ENCODE measurements at regions not wholly inside any gene's neighbourhood (a gene's known extent, or its start where the extent isn't known, plus 50 kb on each side); places are given as distances from the start of the nearest gene placed in this dataset.
"Not testable (repeated sequence)": the region's sequence is repeated elsewhere in the genome, so short reads cannot be mapped to it uniquely, and the experiment has no call there.

DNA sequence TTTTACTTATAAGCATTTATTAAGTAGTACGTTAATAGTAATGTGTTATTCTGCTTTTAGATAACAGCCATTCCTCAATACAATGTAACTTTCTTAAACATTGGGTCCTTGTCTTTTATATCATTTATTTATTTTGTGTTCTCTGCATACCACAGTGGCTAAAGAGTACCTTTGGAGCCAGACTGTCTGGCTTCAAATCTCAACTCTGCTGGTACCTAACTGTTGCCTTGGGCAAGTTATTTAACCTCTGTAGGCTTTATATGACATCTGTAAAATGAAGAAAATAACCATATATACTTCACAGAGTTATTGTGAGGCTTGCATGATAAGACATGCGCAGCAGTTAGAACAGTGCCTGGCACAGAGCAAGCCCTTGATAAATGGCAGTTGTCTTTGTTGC is 397.6 kb downstream of the MDFIC start:
- Mint-ChIP-seq H3K4me1 (no peaks in the 10 kb centered on the region), H3K27ac (no peak overlapping the region), H3K4me3 (no peak overlapping the region), H3K27me3 (peaks cover 5% of the 10 kb centered on the region), H3K36me3 (no peaks in the 10 kb centered on the region), H3K9me3 (no peaks in the 10 kb centered on the region)
- ATAC-seq (ENCODE audit: low read depth) (no peak), DNase-seq (ENCODE audit: low spot score in 2 of 2) (no peak)

DNA sequence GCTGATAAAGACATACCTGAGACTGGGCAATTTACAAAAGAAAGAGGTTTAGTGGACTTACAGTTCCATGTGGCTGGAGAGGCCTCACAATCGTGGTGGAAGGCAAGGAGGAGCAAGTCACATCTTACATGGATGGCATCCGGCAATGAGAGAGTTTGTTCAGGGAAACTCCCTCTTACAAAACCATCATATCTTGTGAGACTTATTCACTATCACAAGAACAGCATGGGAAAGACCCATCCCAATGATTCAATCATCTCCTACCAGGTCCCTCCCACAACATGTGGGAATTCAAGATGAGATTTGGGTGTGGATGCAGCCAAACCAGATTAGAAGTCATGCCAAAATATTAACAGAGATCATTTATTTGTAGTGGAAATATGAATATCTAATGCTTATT is 388.4 kb downstream of the MDFIC start:
- not testable (repeated sequence) for DNase-seq (ENCODE audit: low spot score in 2 of 2); H3K27ac Mint-ChIP-seq

DNA sequence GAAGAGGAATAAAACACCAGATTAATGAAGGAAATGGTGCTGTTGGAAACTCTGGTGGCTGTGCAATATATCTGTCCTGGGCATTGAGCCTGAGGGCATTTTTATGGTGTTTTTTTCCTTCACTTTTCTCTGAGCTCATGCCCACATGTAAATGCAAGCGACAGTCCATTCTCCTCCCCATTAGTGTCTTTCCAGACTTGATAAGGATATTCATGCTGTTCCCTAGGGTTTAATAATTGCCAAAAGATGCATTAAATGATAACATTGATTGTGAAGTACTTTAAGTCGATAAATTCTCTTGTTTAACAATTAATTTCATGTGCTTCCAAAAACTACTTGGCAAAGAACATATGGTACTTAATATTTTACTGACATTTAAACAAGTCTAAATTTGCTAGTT is 384.7 kb downstream of the MDFIC start:
- no peak overlapping the region for H3K4me3 Mint-ChIP-seq
- peaks cover 8% of the 10 kb centered on the region for H3K27me3 Mint-ChIP-seq
- H3K27ac Mint-ChIP-seq: no peak overlapping the region
- no peaks in the 10 kb centered on the region for H3K36me3 Mint-ChIP-seq
- no peak for ATAC-seq (ENCODE audit: low read depth)
- no peaks in the 10 kb centered on the region for H3K9me3 Mint-ChIP-seq
- peaks cover 2% of the 10 kb centered on the region for H3K4me1 Mint-ChIP-seq
- DNase-seq (ENCODE audit: low spot score in 2 of 2): no peak

More for the DNA sequence above, 388.4 kb downstream of the MDFIC start:
- not testable (repeated sequence) for ATAC-seq (ENCODE audit: low read depth); H3K4me1 Mint-ChIP-seq; H3K36me3 Mint-ChIP-seq; H3K27me3 Mint-ChIP-seq; H3K4me3 Mint-ChIP-seq; H3K9me3 Mint-ChIP-seq

DNA sequence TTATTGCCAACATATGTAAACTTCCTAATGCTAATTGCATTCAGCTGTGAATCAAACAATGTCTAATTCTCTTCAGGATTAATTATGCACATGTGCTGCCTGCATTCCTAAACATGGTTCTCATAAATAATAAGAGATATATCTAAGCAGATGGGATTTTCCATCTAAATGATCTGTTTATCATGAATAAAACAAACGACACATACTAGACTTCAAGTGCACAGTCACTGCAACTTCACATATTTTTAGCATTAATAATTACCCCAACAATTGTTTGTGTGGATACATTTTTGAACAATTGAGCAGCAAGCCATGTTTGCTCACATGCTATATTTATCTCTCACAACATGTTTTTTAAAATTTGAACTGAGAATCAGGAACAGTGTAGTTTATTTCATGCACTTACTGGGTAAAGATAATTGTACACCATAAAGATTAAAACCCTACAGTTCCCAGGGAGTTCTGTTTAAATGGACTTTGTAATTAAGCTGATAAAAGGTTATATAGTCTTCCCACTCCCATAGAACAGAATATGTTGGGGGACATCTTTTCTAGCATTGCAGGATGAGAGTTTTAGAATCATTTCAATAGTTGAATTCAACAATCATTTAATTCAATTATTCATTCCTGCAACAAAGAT is 378.5 kb downstream of the MDFIC start:
- DNase-seq (ENCODE audit: low spot score in 2 of 2) (no peak), ATAC-seq (ENCODE audit: low read depth) (no peak)
- Mint-ChIP-seq H3K27me3 (peaks cover 6% of the 10 kb centered on the region), H3K36me3 (no peaks in the 10 kb centered on the region), H3K4me1 (no peaks in the 10 kb centered on the region), H3K27ac (no peak overlapping the region), H3K9me3 (peaks cover 3% of the 10 kb centered on the region), H3K4me3 (no peak overlapping the region)

DNA sequence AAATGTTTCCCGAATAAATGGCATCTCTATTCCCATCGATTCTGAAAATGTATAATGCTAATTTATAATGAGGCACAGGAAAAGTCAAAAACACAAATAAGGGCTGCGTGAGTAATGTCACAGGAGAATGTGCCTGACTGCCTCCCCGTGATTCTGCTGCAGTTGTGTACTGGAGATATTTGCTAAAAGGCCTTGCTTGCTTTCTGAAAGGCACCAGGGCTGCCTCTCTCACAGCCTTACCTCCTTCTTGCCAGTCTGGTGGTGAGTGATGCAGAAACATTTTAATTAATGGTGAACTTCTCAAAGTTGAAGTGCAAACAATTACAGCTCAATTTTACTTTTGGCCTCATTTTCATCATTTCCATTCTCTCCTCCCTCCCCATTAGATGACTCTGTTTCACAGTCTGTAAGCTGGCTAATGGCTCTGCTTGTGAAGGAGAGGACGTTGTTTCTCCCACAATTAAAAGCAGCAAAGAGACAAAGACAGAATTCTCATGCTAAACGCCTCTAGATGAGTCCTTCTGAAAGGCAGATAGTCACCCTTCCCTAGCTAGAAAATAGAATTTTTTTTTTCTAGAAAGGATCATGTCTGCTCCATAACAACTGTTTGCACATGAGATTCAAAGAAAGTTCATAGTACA is 377.6 kb downstream of the MDFIC start:
- DNase-seq (ENCODE audit: low spot score in 2 of 2) (no peak), ATAC-seq (ENCODE audit: low read depth) (no peak)
- Mint-ChIP-seq H3K9me3 (peaks cover 3% of the 10 kb centered on the region), H3K36me3 (no peaks in the 10 kb centered on the region), H3K4me3 (no peak overlapping the region), H3K27me3 (peaks cover 6% of the 10 kb centered on the region), H3K4me1 (no peaks in the 10 kb centered on the region), H3K27ac (no peak overlapping the region)

DNA sequence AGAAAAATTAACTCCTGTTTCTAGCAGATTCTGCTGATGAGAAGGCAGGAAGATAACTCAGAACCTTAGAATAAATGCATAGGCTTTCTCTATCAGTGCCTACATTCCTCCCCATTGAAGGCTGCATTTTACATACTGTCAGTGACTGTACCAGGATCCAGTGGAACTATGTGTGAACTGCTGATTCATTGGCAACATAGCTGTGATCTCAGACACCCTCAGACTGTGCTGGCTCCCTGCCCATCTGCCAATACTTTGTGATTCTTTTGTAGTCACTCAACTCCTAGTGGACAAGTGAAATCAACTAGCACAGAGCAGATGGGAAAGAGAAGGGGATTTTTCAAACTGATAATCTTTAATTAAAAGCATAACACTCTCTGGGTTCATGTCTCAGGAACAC is 375.8 kb downstream of the MDFIC start:
- Mint-ChIP-seq H3K4me3 (no peak overlapping the region), H3K27ac (no peak overlapping the region), H3K36me3 (no peaks in the 10 kb centered on the region), H3K9me3 (peaks cover 3% of the 10 kb centered on the region), H3K27me3 (no peaks in the 10 kb centered on the region), H3K4me1 (no peaks in the 10 kb centered on the region)
- DNase-seq (ENCODE audit: low spot score in 2 of 2) (no peak), ATAC-seq (ENCODE audit: low read depth) (no peak)

DNA sequence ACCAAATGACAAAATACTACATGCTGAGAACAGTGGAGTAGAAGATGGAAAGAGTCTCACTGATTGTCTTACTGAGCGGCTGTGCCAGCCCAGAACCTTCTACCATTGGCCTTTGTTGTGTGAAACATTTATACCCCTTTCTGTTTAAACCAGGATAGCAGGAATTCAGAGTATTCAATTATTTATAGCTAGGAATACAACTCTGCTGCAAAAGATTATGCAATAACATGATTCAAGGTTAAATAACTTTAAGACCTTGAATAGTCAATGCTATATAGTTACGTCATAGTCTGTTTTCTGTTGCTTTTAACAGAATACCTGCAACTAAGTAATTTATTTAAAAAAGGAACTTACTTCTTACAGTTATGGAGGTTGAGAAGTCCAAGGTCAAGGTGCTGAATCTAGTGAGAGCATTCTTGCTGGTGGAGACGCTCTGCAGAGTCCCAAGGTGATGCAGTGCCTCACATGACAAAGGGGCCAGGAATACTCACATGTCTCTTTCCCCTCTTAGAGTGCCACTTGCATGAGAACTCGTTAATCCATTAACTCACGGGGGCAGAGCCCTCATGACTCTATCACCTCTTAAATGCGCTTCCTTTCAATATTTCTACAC is 371.8 kb downstream of the MDFIC start:
- no peak for DNase-seq (ENCODE audit: low spot score in 2 of 2)
- no peak for ATAC-seq (ENCODE audit: low read depth)
- Mint-ChIP-seq H3K9me3 (peaks cover 3% of the 10 kb centered on the region), H3K4me3 (no peak overlapping the region), H3K36me3 (no peaks in the 10 kb centered on the region), H3K27ac (no peak overlapping the region), H3K27me3 (peaks cover 1% of the 10 kb centered on the region), H3K4me1 (no peaks in the 10 kb centered on the region)

DNA sequence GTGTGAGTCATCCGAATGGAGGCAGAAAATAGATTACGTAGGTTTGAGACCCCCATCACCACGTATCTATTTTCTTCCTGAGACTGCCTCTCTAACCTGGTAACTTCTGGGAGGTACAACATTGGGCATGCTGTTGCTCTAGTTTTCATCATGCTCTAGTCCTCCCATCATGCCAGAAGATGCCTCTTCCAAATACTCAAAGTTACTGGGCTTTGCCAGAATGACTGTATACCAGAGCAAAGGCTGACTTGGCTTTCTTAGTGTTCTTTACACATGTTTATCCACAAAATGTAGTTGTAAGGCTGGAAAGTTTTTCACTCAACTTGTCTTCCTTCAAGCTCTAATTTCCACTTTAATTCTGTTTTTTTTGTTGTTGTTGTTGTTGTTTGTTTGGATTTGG is 370.5 kb downstream of the MDFIC start:
- Mint-ChIP-seq H3K27ac (no peak overlapping the region), H3K36me3 (no peaks in the 10 kb centered on the region), H3K27me3 (peaks cover 4% of the 10 kb centered on the region), H3K9me3 (peaks cover 3% of the 10 kb centered on the region), H3K4me3 (no peak overlapping the region), H3K4me1 (peaks cover 2% of the 10 kb centered on the region)
- no peak for ATAC-seq (ENCODE audit: low read depth)
- no peak for DNase-seq (ENCODE audit: low spot score in 2 of 2)

DNA sequence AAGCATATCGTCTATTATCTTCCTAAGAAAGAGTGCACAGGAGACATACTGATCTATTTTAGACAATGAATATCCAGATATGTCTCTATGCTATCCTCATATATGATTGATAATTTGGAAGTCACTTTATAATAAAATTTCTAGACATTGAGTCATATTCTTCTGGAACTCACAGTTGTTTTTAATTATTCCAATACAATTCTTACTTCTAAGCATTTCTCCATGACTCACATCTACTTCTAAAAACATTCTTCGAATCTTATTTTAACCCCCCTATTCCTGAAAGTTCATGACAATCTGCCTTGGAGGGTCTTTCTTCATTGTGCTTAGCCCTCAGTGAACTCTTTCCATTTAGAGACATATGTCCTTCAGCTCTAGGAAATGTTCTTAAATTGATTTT is 368.1 kb downstream of the MDFIC start:
- H3K27ac Mint-ChIP-seq: no peak overlapping the region
- H3K27me3 Mint-ChIP-seq: peaks cover 4% of the 10 kb centered on the region
- H3K9me3 Mint-ChIP-seq: no peaks in the 10 kb centered on the region

DNA sequence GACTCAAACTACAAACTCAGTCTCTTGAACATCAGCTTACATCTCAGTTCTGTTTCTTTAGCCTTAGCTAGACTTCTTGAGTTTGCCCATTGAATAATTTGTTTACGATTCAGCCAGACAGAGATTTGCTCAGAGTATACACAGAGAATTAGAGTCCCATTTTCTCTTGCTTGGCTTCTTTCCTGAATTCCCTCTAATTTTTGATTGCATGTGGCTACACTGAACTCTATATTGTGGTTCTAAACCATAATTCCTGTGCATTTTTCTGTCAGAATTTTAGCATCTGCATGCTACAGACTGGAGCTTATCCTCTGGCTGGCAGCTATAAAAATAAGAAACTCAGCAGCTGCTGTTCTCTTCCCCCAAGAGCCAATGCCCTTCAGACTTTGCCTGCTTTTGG is 354.9 kb downstream of the MDFIC start:
- H3K4me3 Mint-ChIP-seq: no peak overlapping the region
- no peaks in the 10 kb centered on the region for H3K36me3 Mint-ChIP-seq
- peaks cover 7% of the 10 kb centered on the region for H3K9me3 Mint-ChIP-seq
- ATAC-seq (ENCODE audit: low read depth) (no peak), DNase-seq (ENCODE audit: low spot score in 2 of 2) (no peak)
- H3K4me1 Mint-ChIP-seq: no peaks in the 10 kb centered on the region
- H3K27ac Mint-ChIP-seq: no peak overlapping the region
- peaks cover 9% of the 10 kb centered on the region for H3K27me3 Mint-ChIP-seq

More for the DNA sequence above, 368.1 kb downstream of the MDFIC start:
- H3K4me1 Mint-ChIP-seq: peaks cover 2% of the 10 kb centered on the region
- H3K36me3 Mint-ChIP-seq: no peaks in the 10 kb centered on the region
- no peak overlapping the region for H3K4me3 Mint-ChIP-seq
- ATAC-seq (ENCODE audit: low read depth) (no peak), DNase-seq (ENCODE audit: low spot score in 2 of 2) (no peak)

DNA sequence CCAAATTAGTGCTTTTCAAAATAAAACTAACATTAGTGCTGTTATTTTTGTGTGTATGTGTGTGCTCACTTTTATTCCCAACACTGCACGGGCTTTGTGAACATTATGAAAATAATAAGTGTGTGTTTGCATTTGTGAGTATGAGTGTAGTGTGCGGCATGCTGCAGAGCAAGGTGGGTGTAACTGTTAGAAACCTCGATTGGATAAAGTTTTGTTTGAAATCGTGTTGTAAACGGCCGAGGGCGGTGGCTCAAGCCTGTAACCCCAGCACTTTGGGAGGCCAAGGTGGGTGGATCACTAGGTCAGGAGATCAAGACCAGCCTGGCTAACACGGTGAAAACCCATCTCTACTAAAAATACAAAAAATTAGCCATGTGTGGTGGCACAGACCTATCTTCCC is 352.0 kb downstream of the MDFIC start:
- not testable (repeated sequence) for H3K27me3 Mint-ChIP-seq; DNase-seq (ENCODE audit: low spot score in 2 of 2); ATAC-seq (ENCODE audit: low read depth); H3K27ac Mint-ChIP-seq; H3K4me3 Mint-ChIP-seq; H3K4me1 Mint-ChIP-seq; H3K36me3 Mint-ChIP-seq; H3K9me3 Mint-ChIP-seq

DNA sequence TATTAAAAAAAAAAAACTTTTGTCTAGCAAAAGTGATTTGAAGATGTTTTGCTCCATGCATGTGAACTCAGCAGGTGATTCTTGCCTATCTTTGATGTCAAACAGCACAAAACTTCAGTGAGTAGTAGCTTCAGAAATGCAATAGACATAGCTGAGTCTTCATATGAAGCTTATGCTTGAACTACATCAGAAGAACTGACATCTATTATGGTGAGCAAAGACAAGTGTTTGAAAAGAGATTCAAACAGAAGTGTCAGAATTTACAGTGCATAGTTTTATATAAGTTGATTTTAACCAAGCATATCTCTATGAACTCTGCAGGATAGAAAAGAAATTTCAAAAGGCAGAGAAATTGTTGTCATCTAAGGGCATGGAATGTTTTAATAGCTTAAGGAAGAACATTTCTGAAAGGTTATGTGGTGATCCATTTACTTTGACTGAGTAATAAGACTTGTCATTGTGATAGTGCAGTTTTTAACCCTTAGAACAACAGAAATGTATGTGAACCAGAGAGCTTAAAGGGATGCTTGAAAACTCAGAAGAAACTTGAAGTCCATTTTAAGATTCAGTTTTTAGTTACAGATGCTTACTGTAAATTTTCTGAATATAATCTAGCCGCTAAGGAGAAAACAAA is 351.4 kb downstream of the MDFIC start:
- Mint-ChIP-seq H3K36me3 (no peaks in the 10 kb centered on the region), H3K4me3 (no peak overlapping the region), H3K9me3 (peaks cover 7% of the 10 kb centered on the region), H3K27ac (no peak overlapping the region), H3K4me1 (no peaks in the 10 kb centered on the region), H3K27me3 (peaks cover 9% of the 10 kb centered on the region)
- DNase-seq (ENCODE audit: low spot score in 2 of 2) (no peak), ATAC-seq (ENCODE audit: low read depth) (no peak)

DNA sequence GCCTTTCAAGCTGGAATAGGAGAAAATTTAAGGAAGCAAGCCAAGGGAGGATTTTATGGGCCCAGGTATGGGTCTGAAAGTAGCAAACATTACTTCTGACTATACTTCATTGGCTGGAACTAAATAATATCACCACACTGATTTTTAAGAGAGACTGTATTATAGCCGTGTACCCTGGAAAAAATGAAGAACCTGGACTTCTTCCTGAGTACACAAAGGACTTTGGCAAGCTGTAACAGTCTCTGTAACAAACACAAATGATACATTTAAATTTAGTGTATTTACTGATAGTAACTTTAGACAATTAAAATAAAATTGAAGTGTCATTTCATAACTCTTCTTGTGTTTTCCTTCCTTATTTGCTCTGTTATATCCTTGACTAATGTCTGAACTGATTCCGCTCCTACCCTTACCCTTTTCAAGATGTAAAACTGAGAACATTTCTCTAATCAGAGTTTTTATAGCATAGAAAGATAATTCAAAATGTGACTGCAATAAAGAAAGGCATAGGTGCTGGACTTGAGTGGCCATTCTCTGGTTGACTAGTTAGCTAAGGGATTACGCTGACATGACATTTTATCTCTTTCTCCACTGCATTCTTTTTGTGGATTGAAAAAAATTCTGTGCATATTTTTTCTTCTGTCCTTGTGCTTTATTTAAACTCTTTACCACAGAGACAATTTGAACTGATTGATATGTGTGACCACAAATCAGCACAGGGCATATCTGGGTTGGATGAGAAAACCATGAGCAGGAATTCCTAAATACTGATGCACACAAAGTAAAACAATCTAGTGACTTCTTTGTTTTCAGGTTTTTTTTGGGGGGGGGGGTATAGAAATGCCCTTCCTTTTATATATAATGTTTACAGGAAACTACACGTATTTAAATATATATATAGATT is 349.7 kb downstream of the MDFIC start:
- H3K27ac Mint-ChIP-seq: no peak overlapping the region
- H3K9me3 Mint-ChIP-seq: peaks cover 4% of the 10 kb centered on the region
- no peaks in the 10 kb centered on the region for H3K36me3 Mint-ChIP-seq
- DNase-seq (ENCODE audit: low spot score in 2 of 2) (no peak), ATAC-seq (ENCODE audit: low read depth) (no peak)
- H3K27me3 Mint-ChIP-seq: peaks cover 6% of the 10 kb centered on the region
- H3K4me3 Mint-ChIP-seq: no peak overlapping the region
- H3K4me1 Mint-ChIP-seq: no peaks in the 10 kb centered on the region

DNA sequence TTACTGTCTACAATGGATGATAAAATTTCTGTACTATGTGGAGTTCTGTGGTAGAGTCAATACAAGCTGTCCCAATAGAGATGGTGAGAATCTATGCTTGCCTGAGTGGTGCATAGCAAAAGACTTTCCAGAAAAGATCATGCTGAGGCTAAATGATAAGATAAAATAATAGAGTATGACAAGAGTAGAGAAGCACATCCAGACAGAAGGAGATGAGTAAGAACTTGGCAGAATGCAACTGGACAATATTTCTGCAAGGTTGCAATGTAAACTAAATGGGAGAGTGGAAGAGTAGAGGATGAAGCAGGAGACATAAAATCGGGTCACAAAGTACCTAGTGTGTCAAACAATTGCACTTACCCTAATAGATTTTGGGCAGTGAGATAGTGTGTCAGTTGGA is 347.6 kb downstream of the MDFIC start:
- Mint-ChIP-seq H3K27ac (no peak overlapping the region), H3K4me3 (no peak overlapping the region), H3K9me3 (no peaks in the 10 kb centered on the region), H3K27me3 (peaks cover 2% of the 10 kb centered on the region), H3K36me3 (no peaks in the 10 kb centered on the region), H3K4me1 (no peaks in the 10 kb centered on the region)
- DNase-seq (ENCODE audit: low spot score in 2 of 2) (no peak), ATAC-seq (ENCODE audit: low read depth) (no peak)

All from memory B cell (primary cell).